GM12865 (cell line): ENCODE measurements at regions not wholly inside any gene's neighbourhood (a gene's known extent, or its start where the extent isn't known, plus 50 kb on each side); places are given as distances from the start of the nearest gene placed in this dataset.

Experiments
- DNase-seq: peaks from one replicate; pipeline ENCODE4 v3.0.0; 2010; ENCODE audit warnings: low read depth
- H3K4me3 ChIP-seq: 2 replicates; pipeline ENCODE4 v1.5.1; 2011; ENCODE audit warnings: mild to moderate bottlenecking, low read depth, low read length, control low read depth
- CTCF ChIP-seq: IDR thresholded peaks from 2 replicates; pipeline ENCODE4 v1.5.1; 2011; ENCODE audit warnings: low read length, control low read depth, low read depth, inconsistent platforms; ENCODE audit not compliant: insufficient read depth; ENCODE audit errors: missing control alignments

GRCh38 chr3:117761703-117762620 is 1052.4 kb downstream of the TUSC7 start:
- DNase-seq: no peak
- no peak overlapping the region for H3K4me3 ChIP-seq
- TF ChIP-seq CTCF: no peak

GRCh38 chr3:117762621-117763037 is 1053.0 kb downstream of the TUSC7 start:
- no peak overlapping the region for H3K4me3 ChIP-seq
- no peak for DNase-seq
- TF ChIP-seq CTCF: no peak

GRCh38 chr3:117763561-117763960 is 1054.0 kb downstream of the TUSC7 start:
- TF ChIP-seq CTCF: no peak
- no peak overlapping the region for H3K4me3 ChIP-seq
- no peak for DNase-seq

GRCh38 chr3:117768581-117768980 is 1059.0 kb downstream of the TUSC7 start:
- no peak overlapping the region for H3K4me3 ChIP-seq
- TF ChIP-seq CTCF: no peak
- DNase-seq: no peak

GRCh38 chr3:117774130-117774529 is 1064.6 kb downstream of the TUSC7 start:
- no peak for TF ChIP-seq CTCF
- no peak for DNase-seq
- no peak overlapping the region for H3K4me3 ChIP-seq

- DNase-seq: no peak
- no peak for TF ChIP-seq CTCF
- no peak overlapping the region for H3K4me3 ChIP-seq
Measured at GRCh38 chr3:117786349-117786748, 1076.8 kb downstream of the TUSC7 start.
